Chondrocyte (in vitro differentiated cells): ENCODE measurements at regions not wholly inside any gene's neighbourhood (a gene's known extent, or its start where the extent isn't known, plus 50 kb on each side); places are given as distances from the start of the nearest gene placed in this dataset.

Source experiments
- DNase-seq: peaks from one replicate; pipeline ENCODE4 v3.0.0; 2021; ENCODE audit warnings: mixed read lengths, low spot score
- H3K27ac Mint-ChIP-seq: one replicate; pipeline ENCODE4 v1.8.0; 2021; ENCODE audit warnings: mild to moderate bottlenecking, moderate library complexity, mixed read lengths; ENCODE audit not compliant: unreplicated experiment
- H3K27me3 Mint-ChIP-seq: 2 replicates; pipeline ENCODE4 v1.8.0; 2021; ENCODE audit warnings: low read depth, mixed read lengths
- H3K36me3 Mint-ChIP-seq: 2 replicates; pipeline ENCODE4 v1.8.0; 2021; ENCODE audit warnings: low read depth, mixed read lengths
- H3K4me1 Mint-ChIP-seq: 2 replicates; pipeline ENCODE4 v1.8.0; 2021; ENCODE audit warnings: low read depth, mild to moderate bottlenecking, mixed read lengths
- H3K4me3 Mint-ChIP-seq: one replicate; pipeline ENCODE4 v1.8.0; 2021; ENCODE audit warnings: mild to moderate bottlenecking, moderate library complexity, mixed read lengths; ENCODE audit not compliant: unreplicated experiment
- H3K9me3 Mint-ChIP-seq: 2 replicates; pipeline ENCODE4 v1.8.0; 2021; ENCODE audit warnings: low read depth, mixed read lengths
- CTCF ChIP-seq: fragments of 200-600 bp; sonication (generic); IDR thresholded peaks from 2 replicates; pipeline ENCODE4 v1.5.0; 2021; ENCODE audit warnings: antibody characterized with exemption, mild to moderate bottlenecking, moderate library complexity

- H3K9me3 Mint-ChIP-seq, result peaks cover 23% of the 10 kb centered on the region
- H3K27me3 Mint-ChIP-seq, result no peaks in the 10 kb centered on the region
- peaks cover 3% of the 10 kb centered on the region for H3K36me3 Mint-ChIP-seq
- no peak overlapping the region for H3K4me3 Mint-ChIP-seq
- no peaks in the 10 kb centered on the region for H3K4me1 Mint-ChIP-seq
- DNase-seq, result no peak
- TF ChIP-seq CTCF, result no peak
- H3K27ac Mint-ChIP-seq, result no peak overlapping the region
Observed at GRCh38 chr14:53563628-53564027, 393.0 kb downstream of the BMP4 start.

- Mint-ChIP-seq H3K9me3 (no peaks in the 10 kb centered on the region), H3K4me1 (peaks cover 17% of the 10 kb centered on the region), H3K4me3 (no peak overlapping the region), H3K36me3 (no peaks in the 10 kb centered on the region), H3K27me3 (no peaks in the 10 kb centered on the region), H3K27ac (no peak overlapping the region)
- no peak for DNase-seq
- no peak for TF ChIP-seq CTCF
Observed at GRCh38 chr14:53553221-53553620, 400.1 kb upstream of the DDHD1 start.

- no peak for TF ChIP-seq CTCF
- DNase-seq, result no peak
- Mint-ChIP-seq H3K36me3 (no peaks in the 10 kb centered on the region), H3K9me3 (no peaks in the 10 kb centered on the region), H3K4me3 (no peak overlapping the region), H3K27ac (no peak overlapping the region), H3K27me3 (no peaks in the 10 kb centered on the region), H3K4me1 (peaks cover 17% of the 10 kb centered on the region)
Observed at GRCh38 chr14:53551862-53552261, 398.7 kb upstream of the DDHD1 start.

- Mint-ChIP-seq H3K9me3 (no peaks in the 10 kb centered on the region), H3K27ac (no peak overlapping the region), H3K4me3 (no peak overlapping the region), H3K36me3 (no peaks in the 10 kb centered on the region), H3K27me3 (no peaks in the 10 kb centered on the region), H3K4me1 (peaks cover 17% of the 10 kb centered on the region)
- no peak for TF ChIP-seq CTCF
- no peak for DNase-seq
Observed at GRCh38 chr14:53550776-53551175, 397.7 kb upstream of the DDHD1 start.

- Mint-ChIP-seq H3K27ac (no peak overlapping the region), H3K4me3 (no peak overlapping the region), H3K9me3 (no peaks in the 10 kb centered on the region), H3K36me3 (no peaks in the 10 kb centered on the region), H3K27me3 (no peaks in the 10 kb centered on the region), H3K4me1 (peaks cover 17% of the 10 kb centered on the region)
- no peak for TF ChIP-seq CTCF
- no peak for DNase-seq
Observed at GRCh38 chr14:53549956-53550355, 396.8 kb upstream of the DDHD1 start.
